SK-N-SH (cell line): ENCODE measurements at regions not wholly inside any gene's neighbourhood (a gene's known extent, or its start where the extent isn't known, plus 50 kb on each side); places are given as distances from the start of the nearest gene placed in this dataset.

Experiments used
- CTCF ChIA-PET: fragments of 300-600, 350-600 bp; formaldehyde crosslinking; extraction: SDS; loops from one replicate; lab custom pipeline; 2021; lab: Yijun Ruan, JAX
- POLR2A ChIA-PET: fragments of 350-600 bp; sonication (Branson Sonifier 250); formaldehyde crosslinking; extraction: SDS; loops from one replicate; lab custom pipeline; 2020; ENCODE audit warnings: antibody characterized with exemption, inconsistent platforms; lab: Yijun Ruan, JAX
- DNase-seq: peaks from one replicate; pipeline ENCODE4 v3.0.0; 2012
- H2AFZ ChIP-seq: fragments of 200-600 bp; sonication (generic); 2 replicates; pipeline ENCODE4 v1.8.1; 2016; ENCODE audit warnings: antibody characterized with exemption, mild to moderate bottlenecking, low read depth
- H3F3A ChIP-seq: fragments of 200-600 bp; sonication (generic); replicated peaks from 2 replicates; pipeline ENCODE3; 2016; ENCODE audit warnings: antibody characterized with exemption, mild to moderate bottlenecking; ENCODE audit not compliant: insufficient read depth
- H3K27ac ChIP-seq, 2 experiments: fragments of 200-500 bp in 1 of 2; fragments of 200-600 bp in 1 of 2; sonication (Bioruptor generic) in 1 of 2; sonication (generic), shearing (Covaris generic) in 1 of 2; 2 replicates each; pipeline versions ENCODE4 v1.5.1 to v1.6.1; 2014 to 2016; ENCODE audit warnings: low read depth in 2 of 2, inconsistent platforms in 1 of 2, low read length in 1 of 2, mild to moderate bottlenecking in 1 of 2, mixed read lengths in 1 of 2
- H3K27me3 ChIP-seq: fragments of 200-600 bp; sonication (generic), shearing (Covaris generic); 2 replicates; pipeline ENCODE4 v1.6.1; 2016; ENCODE audit warnings: mixed run types; ENCODE audit not compliant: insufficient read depth
- H3K36me3 ChIP-seq, 2 experiments: fragments of 200-500 bp in 1 of 2; fragments of 200-600 bp in 1 of 2; sonication (Bioruptor generic) in 1 of 2; sonication (generic) in 1 of 2; replicated peaks in 1 of 2; 2 replicates each; pipeline versions ENCODE3 to v1.5.1; 2014 to 2016; ENCODE audit warnings: low read length in 1 of 2, mild to moderate bottlenecking in 1 of 2; ENCODE audit not compliant: insufficient read depth in 2 of 2, control insufficient read depth in 1 of 2
- H3K4me1 ChIP-seq, 2 experiments: fragments of 200-500 bp in 1 of 2; fragments of 200-600 bp in 1 of 2; sonication (Bioruptor generic) in 1 of 2; sonication (generic), shearing (Covaris generic) in 1 of 2; 2 replicates each; pipeline versions ENCODE4 v1.5.1 to v1.6.1; 2014 to 2016; ENCODE audit warnings: low read depth in 1 of 2, low read length in 1 of 2, mixed run types in 1 of 2; ENCODE audit not compliant: insufficient read depth in 2 of 2, control insufficient read depth in 1 of 2
- H3K4me2 ChIP-seq: fragments of 200-600 bp; sonication (generic), shearing (Covaris generic); 2 replicates; pipeline ENCODE4 v1.6.1; 2017; ENCODE audit warnings: mixed run types
- H3K4me3 ChIP-seq, 2 experiments: fragments of 200-500 bp in 1 of 2; fragments of 200-600 bp in 1 of 2; sonication (Bioruptor generic) in 1 of 2; sonication (generic), shearing (Covaris generic) in 1 of 2; 2 replicates each; pipeline versions ENCODE4 v1.5.1 to v1.8.1; 2014 to 2016; ENCODE audit warnings: low read depth in 2 of 2, inconsistent platforms in 1 of 2, low read length in 1 of 2, mild to moderate bottlenecking in 1 of 2, mixed read lengths in 1 of 2, moderate library complexity in 1 of 2
- H3K79me2 ChIP-seq: fragments of 200-600 bp; sonication (generic); 2 replicates; pipeline ENCODE4 v1.8.1; 2017; ENCODE audit warnings: mild to moderate bottlenecking; ENCODE audit not compliant: insufficient read depth
- H3K9ac ChIP-seq: fragments of 200-600 bp; sonication (generic); 2 replicates; pipeline ENCODE4 v1.6.1; 2017; ENCODE audit warnings: mixed run types
- H3K9me2 ChIP-seq: fragments of 200-600 bp; sonication (generic); 2 replicates; pipeline ENCODE4 v1.6.1; 2017; ENCODE audit warnings: mixed run types
- H3K9me3 ChIP-seq: fragments of 200-600 bp; sonication (generic); 2 replicates; pipeline ENCODE4 v1.6.1; 2017; ENCODE audit warnings: mixed run types, mild to moderate bottlenecking, moderate library complexity
- H4K20me1 ChIP-seq: fragments of 200-600 bp; sonication (generic); 2 replicates; pipeline ENCODE4 v1.6.1; 2017; ENCODE audit warnings: mild to moderate bottlenecking, mixed run types; ENCODE audit not compliant: insufficient read depth
- CTCF ChIP-seq: fragments of 200-600 bp; sonication (generic); IDR thresholded peaks from 2 replicates; pipeline ENCODE4 v1.6.1; 2017; ENCODE audit warnings: antibody characterized with exemption, mild to moderate bottlenecking, moderate library complexity
- EP300 ChIP-seq, 2 experiments: IDR thresholded peaks; 2 replicates each; pipeline versions ENCODE4 v1.4.0 to v1.6.1; 2012; ENCODE audit warnings: borderline replicate concordance in 1 of 2, low read depth in 1 of 2, low read length in 1 of 2
- EZH2phosphoT487 ChIP-seq: fragments of 200-600 bp; sonication (generic); IDR thresholded peaks from 2 replicates; pipeline ENCODE4 v1.6.1; 2017; ENCODE audit warnings: low read depth, mixed run types, mild to moderate bottlenecking, antibody characterized with exemption, moderate library complexity, borderline replicate concordance
- FOXJ3 ChIP-seq: sonication (generic); formaldehyde crosslinking; IDR thresholded peaks from 2 replicates; pipeline ENCODE4 v1.5.1; 2020; ENCODE audit warnings: mild to moderate bottlenecking, missing genetic modification reagents
- GABPA ChIP-seq: IDR thresholded peaks from 2 replicates; pipeline ENCODE4 v1.4.0; 2012; ENCODE audit warnings: low read depth, mild to moderate bottlenecking
- JUND ChIP-seq: IDR thresholded peaks from 2 replicates; pipeline ENCODE4 v1.4.0; 2012
- MXI1 ChIP-seq: IDR thresholded peaks from 2 replicates; pipeline ENCODE4 v1.6.1; 2012; ENCODE audit warnings: mild to moderate bottlenecking, low read depth, low read length, improper control_type of control experiment
- NFIC ChIP-seq: IDR thresholded peaks from 2 replicates; pipeline ENCODE4 v1.4.0; 2012; ENCODE audit warnings: borderline replicate concordance
- PBX3 ChIP-seq: IDR thresholded peaks from 2 replicates; pipeline ENCODE4; 2012
- RCOR1 ChIP-seq: fragments of 150-350 bp; IDR thresholded peaks from 2 replicates; pipeline ENCODE4 v1.6.1; 2017; ENCODE audit warnings: antibody characterized with exemption, low read length
- REST ChIP-seq: IDR thresholded peaks from 2 replicates; pipeline ENCODE4 v1.6.1; 2012; ENCODE audit warnings: mild to moderate bottlenecking, low read depth, low read length, moderate library complexity
- TCF12 ChIP-seq: IDR thresholded peaks from 2 replicates; pipeline ENCODE4 v1.4.0; 2012
- USF2 ChIP-seq: fragments of 150-350 bp; IDR thresholded peaks from 2 replicates; pipeline ENCODE4 v1.6.1; 2017; ENCODE audit warnings: antibody characterized with exemption, low read length, low read depth, borderline replicate concordance
- WGBS: methylation state at CpG from one replicate; pipeline ENCODE4 v1.1.6; 2017; ENCODE audit warnings: low lambda C conversion rate; 5-methylcytosine and 5-hydroxymethylcytosine counted together

- TF ChIP-seq PBX3 (peak; percentile 88), EZH2phosphoT487 (no peak), RCOR1 (no peak), NFIC (peak; percentile 95), TCF12 (peak; percentile 94), MXI1 (no peak), REST (peak; percentile 48; the same call in 1 of the 2 replicates), EP300 (IDR thresholded peaks at IDR 0.05; ENCODE audit: borderline replicate concordance in 1 of 2, low read depth in 1 of 2, low read length in 1 of 2) (peak; percentile 66 to 98), GABPA (no peak; the same call in 1 of the 2 replicates)
These were observed 96.8 kb upstream of the CDC42EP3 start (continued) for GRCh38 chr2:37767959-37768925.

- no peak overlapping the region for H2AFZ ChIP-seq
- no peak overlapping the region; the same call in 1 of the 2 replicates for H3K4me2 ChIP-seq
- H3F3A ChIP-seq: peaks cover 53% of the 10 kb centered on the region
- H3K4me1 ChIP-seq: peaks cover 26 to 53% of the 10 kb centered on the region in 2 experiments
- ChIA-PET CTCF (no interaction called here), POLR2A (no interaction called here)
- peak overlapping the region; percentile 77 to 92; a peak in 3 of 4 replicates for H3K27ac ChIP-seq
- no peaks in the 10 kb centered on the region for H3K79me2 ChIP-seq
- H3K36me3 ChIP-seq: no peaks in the 10 kb centered on the region
- no peaks in the 10 kb centered on the region for H3K9me2 ChIP-seq
- no peaks in the 10 kb centered on the region for H4K20me1 ChIP-seq
- no peak for TF ChIP-seq TCF12
- no peak for TF ChIP-seq EZH2phosphoT487
- no peak for TF ChIP-seq CTCF
- no peak for TF ChIP-seq JUND
- TF ChIP-seq EP300 (IDR thresholded peaks at IDR 0.05; ENCODE audit: borderline replicate concordance in 1 of 2, low read depth in 1 of 2, low read length in 1 of 2): no peak
- no peak for TF ChIP-seq USF2
- TF ChIP-seq FOXJ3: no peak
- DNase-seq: no peak
- H3K9ac ChIP-seq: no peak overlapping the region
- no peak overlapping the region for H3K4me3 ChIP-seq
- no peaks in the 10 kb centered on the region for H3K27me3 ChIP-seq
- no peaks in the 10 kb centered on the region for H3K9me3 ChIP-seq
- 93% methylated on average over 3 of the region's 3 CpGs for WGBS
These were observed 98.1 kb upstream of the CDC42EP3 start for GRCh38 chr2:37769551-37769950.
